IMR-90 (cell line): ENCODE measurements at regions not wholly inside any gene's neighbourhood (a gene's known extent, or its start where the extent isn't known, plus 50 kb on each side); places are given as distances from the start of the nearest gene placed in this dataset.
A peak's percentile ranks its signal among the peaks of the same experiment; 100 is the strongest.

Experiments used
- ATAC-seq: fragments of 200-7000 bp; cut with Tn5 transposase; 2 replicates; pipeline ENCODE4 v1.9.1; 2020; ENCODE audit warnings: low read depth, mild to moderate bottlenecking, moderate library complexity
- BruUV-seq: library from RNA; stranded (reverse); fragments of 400-500 nt; replicated peaks from 2 replicates; lab custom pipeline; 2021; lab: Mats Ljungman, UMichigan
- CTCF ChIA-PET: fragments of 300-600 bp; formaldehyde crosslinking; extraction: SDS; loops from one replicate; lab custom pipeline; 2021; ENCODE audit warnings: antibody characterized with exemption; lab: Yijun Ruan, JAX
- POLR2A ChIA-PET: fragments of 300-600 bp; sonication (Branson Sonifier 250); formaldehyde crosslinking; loops from one replicate; lab custom pipeline; 2022; ENCODE audit warnings: antibody characterized with exemption; ENCODE audit not compliant: unreplicated experiment; lab: Charles Lee
- DNase-seq: peaks from one replicate; pipeline ENCODE4 v3.0.0; 2013
- H2AFZ ChIP-seq: replicated peaks from 2 replicates; pipeline ENCODE3; 2013; ENCODE audit warnings: low read length, mild to moderate bottlenecking; ENCODE audit not compliant: poor library complexity
- H2AK5ac ChIP-seq: 2 replicates; pipeline ENCODE4 v1.6.1; 2013; ENCODE audit warnings: low read depth, low read length, inconsistent platforms
- H2AK9ac ChIP-seq: replicated peaks from 2 replicates; pipeline ENCODE3; 2013; ENCODE audit warnings: mild to moderate bottlenecking, low read depth, low read length, moderate library complexity; ENCODE audit not compliant: poor library complexity
- H2BK120ac ChIP-seq: 2 replicates; pipeline ENCODE4 v1.6.1; 2013; ENCODE audit warnings: low read depth, low read length, inconsistent platforms
- H2BK15ac ChIP-seq: 3 replicates; pipeline ENCODE4 v1.6.1; 2013; ENCODE audit warnings: low read depth, low read length, inconsistent platforms
- H2BK20ac ChIP-seq: 2 replicates; pipeline ENCODE4 v1.6.1; 2013; ENCODE audit warnings: low read depth, mild to moderate bottlenecking, inconsistent platforms, low read length, moderate library complexity
- H2BK5ac ChIP-seq: 2 replicates; pipeline ENCODE4 v1.6.1; 2013; ENCODE audit warnings: mild to moderate bottlenecking, low read depth, low read length, inconsistent platforms; ENCODE audit not compliant: poor library complexity, severe bottlenecking
- H3K14ac ChIP-seq: replicated peaks from 2 replicates; pipeline ENCODE4 v1.6.1; 2013; ENCODE audit warnings: low read depth, low read length, inconsistent platforms
- H3K18ac ChIP-seq: 2 replicates; pipeline ENCODE4 v1.6.1; 2013; ENCODE audit warnings: low read depth, low read length, control low read depth
- H3K23ac ChIP-seq: 2 replicates; pipeline ENCODE4 v1.6.1; 2013; ENCODE audit warnings: low read depth, low read length, inconsistent platforms
- H3K27ac ChIP-seq: 2 replicates; pipeline ENCODE4 v1.5.1; 2013; ENCODE audit warnings: mild to moderate bottlenecking, control low read depth, low read length; ENCODE audit not compliant: insufficient read depth
- H3K27me3 ChIP-seq: 2 replicates; pipeline ENCODE4 v1.6.1; 2013; ENCODE audit warnings: low read length; ENCODE audit not compliant: control insufficient read depth, insufficient read depth
- H3K36me3 ChIP-seq: 2 replicates; pipeline ENCODE4 v1.6.1; 2013; ENCODE audit warnings: low read length, mixed read lengths; ENCODE audit not compliant: control insufficient read depth, insufficient read depth
- H3K4ac ChIP-seq: 2 replicates; pipeline ENCODE4 v1.6.1; 2013; ENCODE audit warnings: low read depth, low read length, inconsistent platforms
- H3K4me1 ChIP-seq: 2 replicates; pipeline ENCODE4 v1.6.1; 2013; ENCODE audit warnings: low read length, mixed read lengths; ENCODE audit not compliant: control insufficient read depth, insufficient read depth
- H3K4me2 ChIP-seq: 2 replicates; pipeline ENCODE4 v1.6.1; 2013; ENCODE audit warnings: low read depth, mild to moderate bottlenecking, control low read depth, low read length, moderate library complexity
- H3K4me3 ChIP-seq: 2 replicates; pipeline ENCODE4 v1.5.1; 2013; ENCODE audit warnings: low read depth, mild to moderate bottlenecking, control low read depth, low read length, moderate library complexity; ENCODE audit not compliant: insufficient read depth
- H3K56ac ChIP-seq: 2 replicates; pipeline ENCODE4 v1.6.1; 2013; ENCODE audit warnings: low read length, inconsistent platforms; ENCODE audit not compliant: insufficient read depth; ENCODE audit errors: extremely low read depth
- H3K79me1 ChIP-seq, 2 experiments: 2 replicates each; pipeline ENCODE4 v1.6.1; 2013; ENCODE audit warnings: low read length in 2 of 2, inconsistent platforms in 1 of 2, low read depth in 1 of 2
- H3K9ac ChIP-seq: 2 replicates; pipeline ENCODE4 v1.6.1; 2013; ENCODE audit warnings: low read depth, low read length, control low read depth
- H3K9me1 ChIP-seq: 2 replicates; pipeline ENCODE4 v1.6.1; 2013; ENCODE audit warnings: low read length, inconsistent platforms; ENCODE audit not compliant: insufficient read depth
- H3K9me3 ChIP-seq: 2 replicates; pipeline ENCODE4 v1.6.1; 2013; ENCODE audit warnings: low read length; ENCODE audit not compliant: control insufficient read depth, insufficient read depth
- H4K20me1 ChIP-seq: 2 replicates; pipeline ENCODE4 v1.6.1; 2013; ENCODE audit warnings: low read length, inconsistent platforms; ENCODE audit not compliant: insufficient read depth
- H4K5ac ChIP-seq: 2 replicates; pipeline ENCODE4 v1.6.1; 2013; ENCODE audit warnings: mild to moderate bottlenecking, low read depth, low read length, control low read depth
- H4K8ac ChIP-seq, 2 experiments: 2 replicates each; pipeline ENCODE4 v1.6.1; 2013; ENCODE audit warnings: low read depth in 2 of 2, low read length in 2 of 2, control low read depth in 1 of 2, inconsistent platforms in 1 of 2
- H4K91ac ChIP-seq: 2 replicates; pipeline ENCODE4 v1.6.1; 2013; ENCODE audit warnings: low read depth, low read length, inconsistent platforms; ENCODE audit not compliant: insufficient read depth
- CEBPB ChIP-seq: IDR thresholded peaks from 2 replicates; pipeline ENCODE4 v1.6.1; 2012; ENCODE audit warnings: low read depth, low read length, improper control_type of control experiment
- NFE2L2 ChIP-seq: fragments of 150-350 bp; IDR thresholded peaks from 2 replicates; pipeline ENCODE4 v1.6.1; 2016; ENCODE audit warnings: low read depth, mild to moderate bottlenecking, low read length
- WGBS, 2 experiments: methylation state at CpG; one replicate each; pipeline versions ENCODE4 v1.1.5 to v1.1.7; 2013; ENCODE audit warnings: missing lambda C conversion rate in 2 of 2; ENCODE audit not compliant: insufficient read length in 1 of 2; ENCODE audit errors: extremely low coverage in 2 of 2; 5-methylcytosine and 5-hydroxymethylcytosine counted together
- dilution Hi-C: fragments of 300-500 bp; cut with HindIII; formaldehyde crosslinking; loops from one replicate; pipeline ENCODE4 v1.14.3; 2018; ENCODE audit warnings: low sequenced_read_pairs; ENCODE audit not compliant: unreplicated experiment
- in situ Hi-C: fragments of 300-500 bp; cut with MboI; formaldehyde crosslinking; loops from 3 replicates; pipeline ENCODE4 v1.14.3; 2019; ENCODE audit warnings: low sequenced_read_pairs, inconsistent platforms, mixed read lengths
- intact Hi-C: fragments of 100-400 bp; cut with micrococcal nuclease; formaldehyde crosslinking; loops from 2 replicates; pipeline ENCODE4 v1.10.0; 2022

- Histone ChIP-seq H2AK9ac (no peak overlapping the region), H3K4ac (no peak overlapping the region), H3K9me1 (no peaks in the 10 kb centered on the region), H3K4me2 (no peak overlapping the region), H2BK20ac (no peak overlapping the region), H3K36me3 (no peaks in the 10 kb centered on the region), H2BK5ac (no peak overlapping the region), H3K18ac (no peak overlapping the region), H2BK120ac (no peak overlapping the region), H3K9ac (no peak overlapping the region), H4K5ac (no peak overlapping the region), H3K27ac (no peak overlapping the region), H4K20me1 (no peaks in the 10 kb centered on the region), H2AK5ac (no peak overlapping the region), H3K14ac (no peak overlapping the region), H3K4me1 (no peaks in the 10 kb centered on the region), H3K23ac (no peak overlapping the region), H2AFZ (no peak overlapping the region), H3K79me1 (no peaks in the 10 kb centered on the region), H4K91ac (no peak overlapping the region), H3K27me3 (no peaks in the 10 kb centered on the region), H3K9me3 (peaks cover 3% of the 10 kb centered on the region; the same call in 1 of the 2 replicates), H2BK15ac (no peak overlapping the region), H3K4me3 (no peak overlapping the region), H4K8ac (no peak overlapping the region), H3K56ac (no peak overlapping the region)
- dilution Hi-C loops (no loop called here), intact Hi-C loops (no loop called here), in situ Hi-C loops (no loop called here)
- 100% methylated on average over 1 of the region's 1 CpG; no CpG with 5 or more reads in 1 of the 2 experiments for WGBS, 2 experiments
- POLR2A ChIA-PET, result no interaction called here
- no TSS peak for BruUV-seq
- TF ChIP-seq NFE2L2 (no peak), CEBPB (peak; percentile 21; the same call in 1 of the 2 replicates)
- no peak for DNase-seq
- CTCF ChIA-PET, result no interaction called here
- ATAC-seq, result no peak
Observed at GRCh38 chr12:61754214-61754613, 506.0 kb upstream of the USP15 start.
